NCI-H1092 treated with DMSO at 0.1 percent for 48 hours (cell line): ENCODE measurements at regions not wholly inside any gene's neighbourhood (a gene's known extent, or its start where the extent isn't known, plus 50 kb on each side); places are given as distances from the start of the nearest gene placed in this dataset.

Experiments used
- DNase-seq: peaks from one replicate; lab custom pipeline; 2025; lab: John Stamatoyannopoulos, UW

GRCh38 chr7:32428546-32428945 lies 61.6 kb downstream of the LSM5 start:
- DNase-seq: no peak

- peak; percentile 30 for DNase-seq
Observed at GRCh38 chr7:32427769-32428291, 62.4 kb downstream of the LSM5 start.

GRCh38 chr7:32416846-32417245 lies 73.3 kb downstream of the LSM5 start:
- DNase-seq: no peak

- DNase-seq: no peak
Observed at GRCh38 chr7:32415936-32416335, 74.2 kb downstream of the LSM5 start.

GRCh38 chr7:32415519-32415918 lies 74.7 kb downstream of the LSM5 start:
- DNase-seq: no peak

GRCh38 chr7:32412471-32412870 lies 77.7 kb downstream of the LSM5 start:
- DNase-seq: no peak

- DNase-seq: no peak
Observed at GRCh38 chr7:32410545-32410944, 79.6 kb downstream of the LSM5 start.

- no peak for DNase-seq
Observed at GRCh38 chr7:32406386-32406785, 83.8 kb downstream of the LSM5 start.

GRCh38 chr7:32403463-32404229 lies 86.5 kb downstream of the LSM5 start:
- DNase-seq: no peak

- DNase-seq: no peak
Observed at GRCh38 chr7:32400676-32401075, 89.5 kb downstream of the LSM5 start.

GRCh38 chr7:32399311-32399710 lies 90.9 kb downstream of the LSM5 start:
- DNase-seq: no peak

GRCh38 chr7:32395168-32395567 lies 95.0 kb downstream of the LSM5 start:
- no peak for DNase-seq

- no peak for DNase-seq
Observed at GRCh38 chr7:32393861-32394260, 96.3 kb downstream of the LSM5 start.

GRCh38 chr7:32390210-32390609 lies 100.0 kb downstream of the LSM5 start:
- DNase-seq: no peak

GRCh38 chr7:32385316-32385956 lies 104.7 kb downstream of the LSM5 start:
- DNase-seq: no peak

- DNase-seq: no peak
Observed at GRCh38 chr7:32381024-32381601, 109.1 kb downstream of the LSM5 start.

- DNase-seq: no peak
Observed at GRCh38 chr7:32379510-32380112, 110.6 kb downstream of the LSM5 start.

GRCh38 chr7:32378988-32379387 lies 111.2 kb downstream of the LSM5 start:
- DNase-seq: no peak

- no peak for DNase-seq
Observed at GRCh38 chr7:32364581-32364980, 125.6 kb downstream of the LSM5 start.

GRCh38 chr7:32360127-32360526 lies 130.1 kb downstream of the LSM5 start:
- DNase-seq: no peak

- peak; percentile 65 for DNase-seq
Observed at GRCh38 chr7:32357535-32358277, 132.5 kb downstream of the LSM5 start.

GRCh38 chr7:32347244-32347828 lies 142.8 kb downstream of the LSM5 start:
- DNase-seq: peak; percentile 18
